WTC11 (cell line): ENCODE measurements at regions not wholly inside any gene's neighbourhood (a gene's known extent, or its start where the extent isn't known, plus 50 kb on each side); places are given as distances from the start of the nearest gene placed in this dataset.

Experiments
- ATAC-seq: fragments of 200-7000 bp; cut with Tn5 transposase; 2 replicates; pipeline ENCODE4 v1.10.0; 2021; ENCODE audit warnings: mild to moderate bottlenecking, moderate library complexity
- CTCF ChIA-PET: fragments of 300-600 bp; sonication (Branson Sonifier 250); formaldehyde crosslinking; loops from one replicate; lab custom pipeline; 2021; ENCODE audit warnings: antibody characterized with exemption; lab: Charles Lee
- POLR2A ChIA-PET: fragments of 350-600 bp; sonication (Branson Sonifier 250); formaldehyde crosslinking; loops from one replicate; lab custom pipeline; 2021; ENCODE audit warnings: antibody characterized with exemption; lab: Charles Lee
- DNase-seq: peaks from one replicate; pipeline ENCODE4 v3.0.0; 2021; ENCODE audit warnings: low spot score
- H3K27ac Mint-ChIP-seq: 2 replicates; pipeline ENCODE4 v1.8.0; 2021; ENCODE audit warnings: mixed read lengths
- H3K27me3 Mint-ChIP-seq: 2 replicates; pipeline ENCODE4 v1.8.0; 2021; ENCODE audit warnings: low read depth, mild to moderate bottlenecking, moderate library complexity, mixed read lengths
- H3K36me3 Mint-ChIP-seq: 2 replicates; pipeline ENCODE4 v1.8.0; 2021; ENCODE audit warnings: mixed read lengths
- H3K4me1 Mint-ChIP-seq: 2 replicates; pipeline ENCODE4 v1.8.0; 2022; ENCODE audit warnings: mixed read lengths
- H3K4me3 Mint-ChIP-seq: 2 replicates; pipeline ENCODE4 v1.8.0; 2021; ENCODE audit warnings: mild to moderate bottlenecking, moderate library complexity, mixed read lengths
- H3K9me3 Mint-ChIP-seq: 2 replicates; pipeline ENCODE4 v1.8.0; 2021; ENCODE audit warnings: mixed read lengths
- ARID4B ChIP-seq: sonication (generic); formaldehyde crosslinking; IDR thresholded peaks from 2 replicates; pipeline ENCODE4 v1.8.0; 2023; ENCODE audit warnings: missing genetic modification reagents, mild to moderate bottlenecking, borderline replicate concordance
- ATF1 ChIP-seq: sonication (generic); formaldehyde crosslinking; IDR thresholded peaks from 2 replicates; pipeline ENCODE4 v1.8.1; 2023; ENCODE audit warnings: mild to moderate bottlenecking, moderate library complexity, missing genetic modification reagents
- ATF6 ChIP-seq: sonication (generic); formaldehyde crosslinking; IDR thresholded peaks from 2 replicates; pipeline ENCODE4 v1.8.1; 2023; ENCODE audit warnings: mild to moderate bottlenecking, missing genetic modification reagents
- CREB1 ChIP-seq: sonication (generic); formaldehyde crosslinking; IDR thresholded peaks from 2 replicates; pipeline ENCODE4 v1.8.0; 2023; ENCODE audit warnings: mild to moderate bottlenecking, missing genetic modification reagents
- CREM ChIP-seq: sonication (generic); formaldehyde crosslinking; IDR thresholded peaks from 2 replicates; pipeline ENCODE4 v1.8.1; 2022; ENCODE audit warnings: mild to moderate bottlenecking, missing genetic modification reagents, moderate library complexity
- FOXJ3 ChIP-seq: sonication (generic); formaldehyde crosslinking; IDR thresholded peaks from 2 replicates; pipeline ENCODE4 v1.9.0; 2021; ENCODE audit warnings: missing genetic modification reagents, mild to moderate bottlenecking, borderline replicate concordance
- JAZF1 ChIP-seq: fragments of 250-450 bp; sonication (Bioruptor Pico); IDR thresholded peaks from 2 replicates; pipeline ENCODE4 v1.9.0; 2021; ENCODE audit warnings: moderate library complexity, mild to moderate bottlenecking, inconsistent platforms
- MXD4 ChIP-seq: fragments of 250-450 bp; sonication (Bioruptor Pico); IDR thresholded peaks from 2 replicates; pipeline ENCODE4 v1.8.0; 2021; ENCODE audit warnings: mild to moderate bottlenecking, moderate library complexity, borderline replicate concordance
- NFE2L1 ChIP-seq: sonication (generic); formaldehyde crosslinking; IDR thresholded peaks from 2 replicates; pipeline ENCODE4 v1.8.1; 2023; ENCODE audit warnings: missing genetic modification reagents
- NR2C2 ChIP-seq: sonication (generic); formaldehyde crosslinking; IDR thresholded peaks from 2 replicates; pipeline ENCODE4 v1.8.0; 2022; ENCODE audit warnings: mild to moderate bottlenecking, missing genetic modification reagents
- PREB ChIP-seq: sonication (generic); formaldehyde crosslinking; IDR thresholded peaks from 2 replicates; pipeline ENCODE4 v1.8.1; 2022; ENCODE audit warnings: mild to moderate bottlenecking, missing genetic modification reagents, moderate library complexity, borderline replicate concordance
- RELA ChIP-seq: sonication (generic); formaldehyde crosslinking; IDR thresholded peaks from 2 replicates; pipeline ENCODE4 v1.8.1; 2022; ENCODE audit warnings: missing genetic modification reagents, mild to moderate bottlenecking, borderline replicate concordance
- USF1 ChIP-seq: sonication (generic); formaldehyde crosslinking; IDR thresholded peaks from 2 replicates; pipeline ENCODE4 v1.8.0; 2022; ENCODE audit warnings: mild to moderate bottlenecking, missing genetic modification reagents
- ZBTB21 ChIP-seq: sonication (generic); formaldehyde crosslinking; IDR thresholded peaks from 2 replicates; pipeline ENCODE4 v1.8.1; 2023; ENCODE audit warnings: mild to moderate bottlenecking, missing genetic modification reagents, borderline replicate concordance
- ZMAT4 ChIP-seq: fragments of 250-450 bp; sonication (Bioruptor Pico); IDR thresholded peaks from 2 replicates; pipeline ENCODE4 v1.9.0; 2021; ENCODE audit warnings: mild to moderate bottlenecking
- ZNF281 ChIP-seq: sonication (generic); formaldehyde crosslinking; IDR thresholded peaks from 2 replicates; pipeline ENCODE4 v1.8.0; 2023; ENCODE audit warnings: mild to moderate bottlenecking, missing genetic modification reagents
- ZNF416 ChIP-seq: fragments of 250-450 bp; sonication (Bioruptor Pico); IDR thresholded peaks from 2 replicates; pipeline ENCODE4 v1.9.0; 2021; ENCODE audit warnings: mild to moderate bottlenecking, inconsistent platforms
- ZNF512 ChIP-seq: sonication (generic); formaldehyde crosslinking; IDR thresholded peaks from 2 replicates; pipeline ENCODE4 v1.8.1; 2022; ENCODE audit warnings: missing genetic modification reagents, borderline replicate concordance
- ZNF671 ChIP-seq: fragments of 250-450 bp; sonication (Bioruptor Pico); IDR thresholded peaks from 2 replicates; pipeline ENCODE4 v1.8.0; 2021; ENCODE audit warnings: mild to moderate bottlenecking

GRCh38 chr9:75718677-75719076, 171.8 kb upstream of the PCSK5 start:
- ATAC-seq = no peak
- CTCF ChIA-PET = no interaction called here
- TF ChIP-seq FOXJ3 (CRISPR knock-in tag) = no peak
- no peak for TF ChIP-seq ATF6 (CRISPR knock-in tag)
- no peak for TF ChIP-seq NFE2L1 (CRISPR knock-in tag)
- TF ChIP-seq ZMAT4 = no peak
- TF ChIP-seq CREB1 (CRISPR knock-in tag) = no peak
- TF ChIP-seq MXD4 = no peak
- TF ChIP-seq ATF1 (CRISPR knock-in tag) = no peak
- no peak for TF ChIP-seq ZBTB21 (CRISPR knock-in tag)
- no peak for TF ChIP-seq JAZF1 (CRISPR knock-in tag)
- TF ChIP-seq ZNF416 (CRISPR knock-in tag) = no peak
- no peak for TF ChIP-seq USF1 (CRISPR knock-in tag)
- Mint-ChIP-seq H3K4me1 (no peaks in the 10 kb centered on the region), H3K36me3 (no peaks in the 10 kb centered on the region), H3K27ac (no peak overlapping the region), H3K27me3 (no peaks in the 10 kb centered on the region), H3K9me3 (no peaks in the 10 kb centered on the region), H3K4me3 (no peak overlapping the region)
- POLR2A ChIA-PET = interaction anchor here (0.6 kb wide), 1 partner anchor 133 kb away, joined by 8 read pairs; no protein-coding TSS in a partner anchor
- DNase-seq = no peak

GRCh38 chr9:75728391-75728790, 162.1 kb upstream of the PCSK5 start:
- Mint-ChIP-seq H3K27me3 (no peaks in the 10 kb centered on the region), H3K4me1 (no peaks in the 10 kb centered on the region), H3K4me3 (no peak overlapping the region), H3K36me3 (no peaks in the 10 kb centered on the region), H3K9me3 (peaks cover 9% of the 10 kb centered on the region), H3K27ac (no peak overlapping the region)
- ChIA-PET CTCF (no interaction called here), POLR2A (no interaction called here)
- DNase-seq = no peak
- TF ChIP-seq ZNF512 (CRISPR knock-in tag) (no peak), PREB (CRISPR knock-in tag) (no peak), ARID4B (CRISPR knock-in tag) (no peak), ATF1 (CRISPR knock-in tag) (no peak), ZNF281 (CRISPR knock-in tag) (no peak), RELA (CRISPR knock-in tag) (no peak), NR2C2 (CRISPR knock-in tag) (no peak), CREM (CRISPR knock-in tag) (no peak), ZNF671 (CRISPR knock-in tag) (no peak), ATF6 (CRISPR knock-in tag) (no peak)
- TF ChIP-seq, all 79 proteins: peak for 0
- no peak for ATAC-seq
